ENCODE measurements at regions not wholly inside any gene's neighbourhood (a gene's known extent, or its start where the extent isn't known, plus 50 kb on each side); places are given as distances from the start of the nearest gene placed in this dataset.

GRCh38 chr1:234932511-234933430, 195.9 kb downstream of the TOMM20 start:
- no peaks in the 10 kb centered on the region for H3K36me3 Mint-ChIP-seq (ENCODE audit: low read depth)
- H3K27ac Mint-ChIP-seq, result peak overlapping the region; percentile 70

GRCh38 chr1:234932106-234932505, 196.5 kb downstream of the TOMM20 start:
- Mint-ChIP-seq H3K4me3 (no peak overlapping the region), H3K27me3 (no peaks in the 10 kb centered on the region), H3K36me3 (ENCODE audit: low read depth) (no peaks in the 10 kb centered on the region), H3K4me1 (peaks cover 34% of the 10 kb centered on the region), H3K9me3 (no peaks in the 10 kb centered on the region), H3K27ac (no peak overlapping the region)
- DNase-seq (no peak), ATAC-seq (ENCODE audit: low read depth) (no peak)
- ChIA-PET CTCF (no interaction called here), POLR2A (interaction anchor here (0.9 to 1.0 kb wide), 2 partner anchors 13 to 31 kb away, joined by 4 to 5 read pairs; no protein-coding TSS in a partner anchor)
- TF ChIP-seq CTCF (IDR thresholded peaks at IDR 0.05), result no peak
- intact Hi-C loops (cut with micrococcal nuclease), result no loop called here

More at GRCh38 chr1:234932511-234933430, 195.9 kb downstream of the TOMM20 start:
- TF ChIP-seq CTCF (IDR thresholded peaks at IDR 0.05), result no peak
- ChIA-PET CTCF (interaction anchor here (1.2 to 1.5 kb wide), 3 partner anchors 79 to 321 kb away, joined by 4 to 6 read pairs (median 4); no protein-coding TSS in a partner anchor), POLR2A (interaction anchor here (0.6 to 1.8 kb wide), 18 partner anchors 9 to 460 kb away, joined by 3 to 11 read pairs (median 4); partner anchors contain the start of gene IRF2BP2)
- Mint-ChIP-seq H3K4me1 (peaks cover 28% of the 10 kb centered on the region), H3K9me3 (no peaks in the 10 kb centered on the region), H3K4me3 (peak overlapping the region; percentile 39), H3K27me3 (no peaks in the 10 kb centered on the region)
- DNase-seq (no peak), ATAC-seq (ENCODE audit: low read depth) (peak; percentile 33)
- intact Hi-C loops (cut with micrococcal nuclease), result loop anchor here (1.0 kb wide), 4 partner anchors 12 to 79 kb away; no protein-coding TSS in a partner anchor

- no peaks in the 10 kb centered on the region for H3K36me3 Mint-ChIP-seq (ENCODE audit: low read depth)
- DNase-seq (no peak), ATAC-seq (ENCODE audit: low read depth) (no peak)
- H3K27me3 Mint-ChIP-seq, result no peaks in the 10 kb centered on the region
- ChIA-PET POLR2A (interaction anchor here (0.9 kb wide), 1 partner anchor 13 kb away, joined by 5 read pairs; no protein-coding TSS in a partner anchor), CTCF (no interaction called here)
- no peak overlapping the region for H3K4me3 Mint-ChIP-seq
- H3K4me1 Mint-ChIP-seq, result peaks cover 40% of the 10 kb centered on the region
- no peak for TF ChIP-seq CTCF (IDR thresholded peaks at IDR 0.05)
- intact Hi-C loops (cut with micrococcal nuclease), result no loop called here
- no peak overlapping the region for H3K27ac Mint-ChIP-seq
- no peaks in the 10 kb centered on the region for H3K9me3 Mint-ChIP-seq
Observed at GRCh38 chr1:234931404-234931973, 197.1 kb downstream of the TOMM20 start.

GRCh38 chr1:234929369-234929768, 199.3 kb downstream of the TOMM20 start:
- Mint-ChIP-seq H3K4me1 (peaks cover 47% of the 10 kb centered on the region), H3K36me3 (ENCODE audit: low read depth) (no peaks in the 10 kb centered on the region), H3K27ac (no peak overlapping the region), H3K4me3 (no peak overlapping the region), H3K9me3 (no peaks in the 10 kb centered on the region), H3K27me3 (no peaks in the 10 kb centered on the region)
- no peak for DNase-seq
- CTCF ChIA-PET, result no interaction called here
- POLR2A ChIA-PET, result no interaction called here
- no peak for ATAC-seq (ENCODE audit: low read depth)
- intact Hi-C loops (cut with micrococcal nuclease), result loop anchor here (5.0 kb wide), 2 partner anchors 157 to 332 kb away; no protein-coding TSS in a partner anchor
- TF ChIP-seq CTCF (IDR thresholded peaks at IDR 0.05), result no peak

- intact Hi-C loops (cut with micrococcal nuclease), result loop anchor here (5.0 kb wide), 2 partner anchors 156 to 331 kb away; no protein-coding TSS in a partner anchor
- H3K9me3 Mint-ChIP-seq, result no peaks in the 10 kb centered on the region
- H3K27me3 Mint-ChIP-seq, result no peaks in the 10 kb centered on the region
- CTCF ChIA-PET, result interaction anchor here (1.2 kb wide), 1 partner anchor 155 kb away, joined by 3 read pairs; no protein-coding TSS in a partner anchor
- ATAC-seq (ENCODE audit: low read depth), result no peak
- DNase-seq, result no peak
- TF ChIP-seq CTCF (IDR thresholded peaks at IDR 0.05), result no peak
- H3K4me3 Mint-ChIP-seq, result no peak overlapping the region
- no peak overlapping the region for H3K27ac Mint-ChIP-seq
- no peaks in the 10 kb centered on the region for H3K36me3 Mint-ChIP-seq (ENCODE audit: low read depth)
- POLR2A ChIA-PET, result interaction anchor here (0.6 to 1.0 kb wide), 3 partner anchors 27 to 318 kb away, joined by 3 read pairs; partner anchors contain the start of gene IRF2BP2
- peaks cover 44% of the 10 kb centered on the region for H3K4me1 Mint-ChIP-seq
Observed at GRCh38 chr1:234928642-234929041, 200.0 kb downstream of the TOMM20 start.
